GM21737 (cell line): ENCODE measurements at regions not wholly inside any gene's neighbourhood (a gene's known extent, or its start where the extent isn't known, plus 50 kb on each side); places are given as distances from the start of the nearest gene placed in this dataset.
A peak's percentile ranks its signal among the peaks of the same experiment; 100 is the strongest.

ENCODE experiments used
- ATAC-seq: cut with Tn5 transposase; IDR thresholded peaks from one replicate; pipeline ENCODE4 v1.9.1; 2021; ENCODE audit warnings: mild to moderate bottlenecking, moderate library complexity; ENCODE audit not compliant: unreplicated experiment

DNA sequence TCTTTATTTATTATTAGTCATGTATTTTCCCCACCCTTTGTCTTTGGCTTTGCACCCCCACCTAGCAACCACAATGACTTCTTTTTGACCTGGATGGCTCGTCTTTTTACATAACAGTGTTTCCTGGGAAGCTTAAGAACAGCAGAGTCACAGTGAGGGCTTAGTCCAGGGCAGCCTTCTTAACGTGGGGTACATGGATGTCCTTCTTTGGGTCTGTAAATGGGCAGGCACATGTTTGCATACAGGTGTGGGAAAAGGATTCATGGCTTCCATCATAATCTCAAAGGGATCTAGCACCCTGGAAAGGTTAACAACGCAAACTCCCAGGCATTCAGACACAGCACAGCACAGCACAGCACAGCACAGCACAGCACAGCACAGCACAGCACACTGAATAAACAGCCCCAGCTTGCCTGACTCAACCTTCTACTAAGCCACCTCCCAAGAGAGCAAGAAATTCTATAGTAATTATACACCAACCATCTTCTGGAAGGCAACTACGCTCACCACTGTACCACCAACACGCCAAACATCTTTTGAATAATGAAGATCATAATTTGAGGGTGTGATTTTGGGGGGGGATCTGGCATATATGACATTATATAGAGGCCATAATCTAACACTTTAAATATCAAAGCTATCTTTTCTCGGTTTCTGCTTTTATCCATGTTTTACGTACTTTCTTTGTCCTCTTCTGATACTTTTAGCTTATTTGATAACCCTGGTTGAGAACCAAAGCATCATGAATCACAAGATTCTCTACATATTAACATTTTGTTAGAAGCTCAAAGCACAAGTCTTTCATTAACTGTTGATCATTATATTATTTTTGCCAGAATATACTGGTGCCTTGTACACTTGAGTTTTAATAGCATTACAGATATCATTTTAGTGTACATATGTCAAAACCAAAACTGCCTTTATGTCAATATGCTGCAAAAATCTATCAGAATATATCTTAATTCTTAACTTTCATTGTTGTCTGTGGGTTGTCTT is 177.2 kb upstream of the KLF14 start:
- ATAC-seq: no peak

DNA sequence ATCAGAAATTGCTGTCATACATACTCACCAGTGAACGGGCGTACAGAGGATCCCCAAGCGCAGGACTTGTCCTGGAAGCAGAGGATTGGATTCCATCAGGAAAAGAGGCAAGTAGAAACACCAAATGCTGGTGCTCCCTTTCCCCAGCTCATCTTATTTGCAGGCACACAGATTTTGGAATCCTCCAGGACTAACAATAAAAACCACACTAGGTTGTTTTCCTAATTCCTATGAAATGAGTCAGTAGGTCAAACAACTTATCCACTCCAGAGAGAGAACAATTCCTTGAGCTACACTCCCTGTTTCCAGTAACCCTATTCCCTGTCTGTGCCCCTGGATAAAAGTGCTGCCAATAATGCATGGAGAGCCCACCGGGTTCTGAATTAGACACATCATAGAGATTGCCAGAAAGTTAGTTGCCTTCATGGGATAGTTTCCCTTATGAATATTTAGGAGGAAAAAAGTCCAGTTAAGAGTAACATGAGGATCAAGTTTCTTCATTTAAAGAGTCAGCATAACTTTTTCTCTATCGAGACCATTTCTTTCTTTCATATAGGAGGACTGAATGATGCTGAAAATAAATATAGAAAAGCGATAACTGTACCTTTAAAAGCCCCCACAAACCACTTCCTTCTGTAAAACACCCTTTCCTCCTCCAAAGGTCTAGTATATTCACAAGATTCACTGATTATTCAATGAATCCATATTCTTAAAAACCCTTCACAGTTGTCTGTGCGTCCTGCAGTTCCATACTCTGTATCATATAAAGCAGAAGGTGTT is 178.3 kb upstream of the KLF14 start:
- ATAC-seq: no peak

DNA sequence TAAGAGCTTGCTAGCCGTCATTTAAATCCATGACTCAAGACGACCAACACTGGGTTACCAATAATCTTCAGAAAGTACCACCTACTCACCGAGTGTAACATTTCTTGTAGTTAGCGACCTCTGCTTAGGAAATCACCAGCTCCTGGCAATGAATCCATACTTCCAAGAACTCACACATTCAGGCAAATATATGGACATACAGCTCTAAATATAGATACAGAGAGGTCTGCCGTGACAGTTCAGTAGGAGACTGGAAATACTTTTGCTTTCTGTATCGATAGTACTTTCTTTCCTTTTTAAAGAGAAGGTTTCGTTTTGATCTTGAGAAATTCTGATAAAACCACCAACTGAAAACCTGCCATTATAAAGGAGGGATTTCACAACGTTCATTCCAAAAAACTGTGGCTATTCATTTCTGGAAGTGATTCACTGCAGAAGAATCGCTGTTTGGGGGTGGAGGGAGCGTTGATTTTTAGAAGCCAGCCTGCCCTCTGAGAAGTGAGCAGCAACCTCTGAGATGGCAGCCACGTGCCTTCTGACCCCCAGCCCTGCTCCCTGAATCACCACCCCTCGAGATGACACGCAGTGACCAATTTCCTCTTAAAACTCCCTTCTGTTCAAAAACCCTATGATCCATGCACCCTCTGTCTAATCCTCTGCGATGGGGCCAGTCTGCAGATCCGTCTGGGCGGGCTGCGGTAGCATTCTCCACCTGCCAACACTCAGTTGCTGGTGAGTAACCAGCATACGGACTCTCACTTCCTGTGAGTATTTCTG is 179.0 kb upstream of the KLF14 start:
- peak; percentile 83 for ATAC-seq

DNA sequence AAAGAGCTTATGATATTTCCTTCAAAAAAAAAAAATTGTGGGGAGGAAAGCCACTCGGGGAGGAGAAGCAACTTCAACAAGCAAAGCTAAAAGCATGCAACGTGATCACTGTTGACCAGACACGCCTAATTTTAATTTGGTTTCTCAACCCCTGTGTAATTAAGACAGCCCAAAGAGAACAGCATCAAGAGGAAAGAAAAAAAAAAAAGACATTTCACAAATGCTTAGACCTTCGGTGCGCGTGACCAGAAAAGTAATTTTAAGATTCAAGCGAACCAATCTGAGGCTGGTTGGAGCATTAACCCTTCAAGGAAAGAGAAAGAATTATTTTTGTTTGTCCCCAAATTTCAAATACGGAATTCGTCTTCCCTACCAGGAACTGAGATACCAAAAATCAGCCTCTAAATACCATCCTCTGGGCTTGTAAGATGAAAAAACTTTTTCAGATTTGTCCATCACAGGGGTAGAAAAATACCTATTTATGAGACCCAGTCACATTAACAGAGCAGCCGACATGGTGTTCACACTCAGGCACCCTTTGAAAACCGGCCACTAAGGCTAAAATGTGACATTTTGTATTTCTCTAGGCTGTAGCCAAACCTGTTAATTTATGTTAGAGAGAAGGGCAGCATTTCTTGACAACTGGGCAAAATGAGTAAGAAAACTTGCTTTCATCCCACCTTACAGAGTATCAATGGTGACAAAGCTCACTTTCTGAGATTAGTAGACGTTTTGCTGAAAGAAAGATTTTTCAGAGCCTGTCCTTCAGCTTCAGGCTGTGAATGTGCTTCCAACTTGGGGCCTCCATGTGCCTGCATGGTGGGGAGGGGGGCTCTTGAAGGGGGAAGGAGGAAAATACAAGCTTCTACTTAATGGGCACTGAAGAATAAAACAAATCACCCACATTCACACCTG is 179.9 kb upstream of the KLF14 start:
- ATAC-seq: no peak

DNA sequence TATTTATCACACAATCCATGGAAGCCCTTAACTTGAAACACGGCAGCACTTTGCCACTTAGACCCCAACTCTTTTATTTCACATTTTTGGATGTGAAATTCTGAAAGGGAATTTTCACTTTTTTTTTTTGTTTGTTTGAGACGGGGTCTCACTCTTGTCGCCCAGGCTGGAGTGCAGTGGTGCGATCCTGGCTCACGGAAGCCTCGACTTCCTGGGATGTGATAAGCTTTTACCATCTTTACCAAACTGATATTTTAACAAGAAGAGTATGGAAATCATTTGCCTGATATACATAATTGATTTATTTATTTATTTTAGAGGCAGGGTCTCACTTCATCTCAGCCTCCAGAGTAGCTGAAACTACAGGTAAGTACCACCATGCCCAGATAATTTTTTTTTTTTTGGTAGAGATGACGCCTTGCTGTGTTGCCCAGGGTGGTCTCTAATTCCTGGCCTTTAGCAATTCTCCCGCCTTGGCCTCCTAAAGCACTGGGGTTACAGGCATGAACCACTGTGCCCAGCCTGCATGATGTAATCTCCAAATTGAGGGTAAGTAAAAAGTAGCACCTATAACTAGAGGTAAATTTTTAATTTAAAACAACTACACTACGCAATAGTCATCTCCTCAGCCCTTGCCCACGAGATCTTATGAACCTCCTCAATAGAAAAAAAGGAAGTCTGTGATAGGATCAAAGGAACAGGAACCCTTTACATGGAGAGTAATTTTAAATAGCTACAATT is 180.7 kb upstream of the KLF14 start:
- ATAC-seq: no peak

DNA sequence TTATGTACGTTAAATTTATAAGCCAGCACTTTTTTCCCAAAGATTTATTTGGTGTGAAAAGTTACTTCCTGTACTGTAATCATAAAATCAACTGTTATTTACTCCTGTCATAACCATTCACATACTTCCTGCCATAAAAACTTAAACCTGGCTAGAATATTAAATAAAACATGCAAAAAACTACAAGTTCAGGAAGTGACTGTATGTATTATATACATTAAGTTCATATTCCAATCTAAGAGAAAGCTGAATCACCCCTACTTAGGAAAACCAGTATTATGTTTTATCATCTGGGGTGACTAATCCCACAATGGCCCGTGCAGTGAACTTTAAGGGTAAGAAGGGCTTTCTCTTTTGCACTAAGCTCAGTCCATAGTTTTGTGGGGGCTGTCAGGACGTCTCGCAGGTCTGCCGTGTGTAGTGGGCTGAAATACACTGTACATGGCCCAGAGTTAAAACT is 183.7 kb upstream of the KLF14 start:
- no peak for ATAC-seq

DNA sequence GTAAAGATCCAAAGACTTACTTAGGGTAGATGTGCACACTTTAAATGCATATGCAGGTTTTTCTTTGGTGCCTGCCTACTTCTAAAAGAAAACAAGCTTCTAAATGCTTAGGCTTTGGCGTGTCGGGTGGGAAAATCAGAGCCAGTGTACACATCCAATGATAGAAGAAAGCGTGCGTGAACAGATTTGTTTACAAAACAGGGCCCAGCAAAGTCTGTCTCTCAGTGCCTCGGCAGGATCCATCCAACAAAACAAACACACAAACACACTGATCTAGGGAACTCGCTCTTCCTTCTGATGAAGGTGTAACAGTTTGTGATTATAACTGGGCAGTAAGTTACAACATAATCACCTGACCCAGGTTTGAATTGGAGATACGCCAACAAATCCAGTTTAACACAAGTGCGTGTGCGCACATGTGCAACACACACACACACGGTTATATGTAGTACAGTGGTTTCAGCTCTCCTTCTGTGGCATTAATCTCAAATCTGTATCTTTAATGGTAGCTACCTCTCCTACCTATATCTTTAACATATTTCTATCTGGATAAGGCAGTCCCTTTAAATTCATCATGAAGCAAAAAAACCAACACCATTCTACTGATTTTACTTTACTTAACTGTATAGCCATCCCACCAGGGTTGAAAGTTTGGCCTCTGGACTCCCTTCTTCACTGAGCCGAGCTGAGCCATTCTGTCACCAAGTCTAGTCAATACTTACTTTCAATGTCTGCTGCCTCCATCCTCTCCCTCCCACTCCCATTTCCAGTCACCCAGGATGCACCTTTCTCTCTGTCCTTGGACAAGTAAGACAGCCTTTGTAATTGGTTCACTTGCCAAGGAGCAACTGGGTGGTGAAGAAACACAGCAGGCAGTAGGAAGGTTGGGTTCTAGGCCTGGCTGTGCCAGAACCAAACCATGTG is 184.4 kb upstream of the KLF14 start:
- no peak for ATAC-seq

DNA sequence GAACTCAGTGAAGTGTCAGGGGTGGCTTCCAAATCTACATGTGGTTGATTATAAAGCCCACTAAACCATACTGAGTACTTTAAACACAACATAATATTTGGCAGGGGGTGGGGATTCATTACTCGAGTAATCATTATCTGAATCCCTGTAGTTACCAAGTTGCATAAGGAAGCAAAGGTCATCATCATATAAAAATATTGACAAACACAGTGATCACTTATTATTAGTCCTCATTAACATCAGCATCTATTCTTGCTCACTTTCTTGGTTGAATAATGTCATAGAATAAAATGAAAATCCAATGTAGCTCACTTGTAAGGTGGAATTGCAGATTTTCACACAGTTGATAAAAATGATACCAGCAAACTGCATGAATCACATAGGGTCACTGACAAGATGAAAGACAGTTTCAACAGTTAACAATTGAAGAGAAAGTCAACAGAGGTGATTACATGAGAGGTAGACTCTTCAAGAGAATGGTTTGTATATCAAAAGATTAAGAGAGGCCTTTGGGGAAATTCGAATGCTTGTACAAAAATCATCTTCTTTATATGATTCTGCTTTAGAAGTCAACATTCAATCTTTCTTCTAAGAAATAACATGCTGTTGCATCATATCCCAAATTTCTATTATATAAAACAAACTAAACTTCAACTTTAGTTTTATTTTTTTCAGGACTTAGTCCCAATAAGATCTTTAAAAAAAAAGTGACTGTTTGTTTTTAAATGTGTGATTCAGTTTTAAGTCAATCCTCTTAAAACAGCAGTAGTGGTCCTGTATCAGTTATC is 185.5 kb upstream of the KLF14 start:
- ATAC-seq: no peak

DNA sequence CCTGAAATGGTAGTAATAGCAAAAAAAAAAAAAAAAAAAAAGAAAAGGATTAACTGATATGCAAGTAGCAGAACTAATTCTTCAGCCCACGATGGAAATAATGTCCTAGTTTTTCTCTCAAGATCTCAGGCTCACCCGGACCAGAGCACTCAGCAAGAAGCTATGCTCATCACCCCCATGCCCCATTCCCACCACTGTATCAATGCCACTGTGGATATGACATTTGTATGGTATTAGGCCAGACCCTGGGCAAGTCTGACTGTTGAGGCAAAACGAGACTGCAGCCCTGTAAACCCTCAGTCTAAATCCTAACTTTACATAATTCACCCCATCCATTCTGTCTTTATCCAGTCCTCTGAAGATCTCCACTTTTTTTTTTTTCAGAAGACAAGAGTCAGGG is 186.1 kb upstream of the KLF14 start:
- no peak for ATAC-seq

DNA sequence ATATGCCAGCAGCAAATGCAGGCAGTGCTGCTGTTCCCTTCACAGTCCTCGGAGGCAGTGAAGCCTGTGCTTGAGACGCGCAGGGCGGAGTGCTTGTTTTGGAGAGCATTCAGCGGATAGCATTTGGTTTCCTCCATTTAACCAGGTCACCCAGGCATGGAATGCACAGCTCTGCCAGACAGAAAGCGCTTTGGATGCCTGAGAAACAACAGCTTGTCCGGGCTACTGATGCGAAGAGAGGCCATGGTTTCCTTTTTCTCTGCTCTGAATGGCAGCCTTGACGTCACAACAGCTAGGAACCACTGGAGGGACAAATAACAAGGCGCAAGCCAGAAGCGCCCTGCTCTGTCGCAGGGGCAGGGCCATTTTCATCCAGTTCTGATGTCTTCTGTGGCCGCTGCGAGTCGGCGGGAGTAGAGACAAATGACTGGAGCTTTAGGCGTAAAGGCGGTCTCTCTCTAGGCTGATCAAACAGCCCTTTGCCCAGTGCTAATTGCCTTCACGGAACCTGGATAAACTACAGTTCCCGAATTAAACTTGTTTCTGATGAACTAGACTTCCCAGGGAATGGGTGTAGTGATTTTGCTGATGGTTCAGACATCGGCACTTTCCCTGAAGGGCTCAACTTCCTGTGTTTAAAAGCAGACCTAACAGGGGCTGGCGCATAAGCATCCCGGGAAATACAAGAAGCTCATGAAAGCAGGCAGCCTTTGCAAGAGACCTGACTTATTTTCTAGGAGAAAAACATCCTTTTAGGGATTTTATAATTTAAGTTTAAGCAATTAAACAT is 187.6 kb upstream of the KLF14 start:
- ATAC-seq: no peak

DNA sequence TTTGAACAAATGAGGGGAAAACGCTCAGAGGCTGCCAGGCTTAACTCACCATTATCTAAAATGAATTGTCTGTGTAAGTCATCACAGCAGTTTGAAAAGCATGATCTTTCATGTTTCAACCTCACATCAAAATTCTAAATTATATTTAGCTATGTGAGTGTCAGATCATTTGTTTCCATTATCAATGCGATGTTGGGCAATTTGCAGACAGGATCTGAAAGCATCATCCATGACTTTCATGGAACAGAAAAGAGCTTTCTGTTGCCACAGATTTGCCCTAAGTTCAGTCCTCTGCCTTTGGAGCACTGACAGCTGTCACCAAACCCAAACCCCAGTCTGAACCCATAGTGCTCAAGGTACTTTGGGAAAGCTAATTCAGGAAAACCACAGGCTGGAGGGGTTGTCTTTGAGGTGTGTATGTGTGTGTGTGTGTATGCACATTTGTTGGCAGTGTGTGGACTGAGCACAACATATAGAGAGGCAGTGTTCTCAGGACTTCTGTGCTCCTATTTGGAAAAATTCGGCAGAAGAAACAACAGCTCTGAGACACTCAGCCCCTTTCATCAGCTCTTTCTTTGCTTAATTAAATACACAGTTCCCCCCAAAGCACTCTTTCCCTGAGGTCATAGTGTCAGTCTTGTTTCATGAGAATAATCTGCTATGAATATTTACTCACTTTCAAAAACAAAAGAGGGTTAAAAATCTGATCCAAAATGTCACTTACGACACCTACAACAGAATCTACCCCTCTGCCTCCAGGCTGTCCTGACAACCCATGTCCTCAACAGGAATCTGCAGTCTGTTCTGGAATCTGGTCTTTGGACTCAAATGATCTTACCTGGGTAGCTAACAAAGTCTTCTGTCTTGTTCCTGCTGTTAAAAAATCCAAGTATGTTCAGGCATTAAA is 188.5 kb upstream of the KLF14 start:
- no peak for ATAC-seq

DNA sequence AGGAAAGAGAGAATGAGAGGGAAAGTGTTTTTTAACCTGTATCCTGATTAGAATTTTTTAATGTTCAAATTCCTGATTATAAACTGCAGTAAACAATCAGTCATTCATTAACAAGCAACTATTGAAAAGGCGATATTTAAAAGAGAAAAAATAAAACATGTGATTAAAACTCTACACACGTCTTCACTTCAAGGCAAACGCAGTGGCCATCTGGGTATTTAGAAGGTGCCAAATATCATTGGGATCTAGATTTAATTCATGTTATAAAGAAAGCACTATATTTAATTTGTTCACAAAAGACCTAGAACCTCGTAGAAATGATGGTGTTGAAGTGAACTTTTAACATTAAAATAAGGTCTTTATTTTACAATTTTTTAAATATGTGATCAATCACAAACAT is 189.4 kb upstream of the KLF14 start:
- no peak for ATAC-seq

DNA sequence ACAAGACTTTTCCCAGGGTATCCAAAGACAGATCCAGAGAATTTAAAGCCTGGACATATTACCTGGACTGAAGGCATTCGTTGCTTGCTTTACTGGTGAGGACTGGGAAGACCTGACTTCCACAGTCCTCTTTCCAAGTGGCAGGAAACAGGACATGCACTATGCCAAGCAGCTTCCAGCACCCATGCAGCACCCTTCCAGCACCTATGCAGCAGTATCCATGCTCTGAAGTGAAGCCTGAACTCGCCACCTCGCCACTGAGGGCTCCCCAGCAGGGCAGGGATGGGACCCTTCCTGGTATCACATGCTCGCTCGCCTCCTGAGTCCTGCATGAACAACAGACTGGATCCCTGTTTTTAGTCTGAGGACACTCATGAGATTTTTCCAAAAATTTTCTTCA is 189.9 kb upstream of the KLF14 start:
- no peak for ATAC-seq

DNA sequence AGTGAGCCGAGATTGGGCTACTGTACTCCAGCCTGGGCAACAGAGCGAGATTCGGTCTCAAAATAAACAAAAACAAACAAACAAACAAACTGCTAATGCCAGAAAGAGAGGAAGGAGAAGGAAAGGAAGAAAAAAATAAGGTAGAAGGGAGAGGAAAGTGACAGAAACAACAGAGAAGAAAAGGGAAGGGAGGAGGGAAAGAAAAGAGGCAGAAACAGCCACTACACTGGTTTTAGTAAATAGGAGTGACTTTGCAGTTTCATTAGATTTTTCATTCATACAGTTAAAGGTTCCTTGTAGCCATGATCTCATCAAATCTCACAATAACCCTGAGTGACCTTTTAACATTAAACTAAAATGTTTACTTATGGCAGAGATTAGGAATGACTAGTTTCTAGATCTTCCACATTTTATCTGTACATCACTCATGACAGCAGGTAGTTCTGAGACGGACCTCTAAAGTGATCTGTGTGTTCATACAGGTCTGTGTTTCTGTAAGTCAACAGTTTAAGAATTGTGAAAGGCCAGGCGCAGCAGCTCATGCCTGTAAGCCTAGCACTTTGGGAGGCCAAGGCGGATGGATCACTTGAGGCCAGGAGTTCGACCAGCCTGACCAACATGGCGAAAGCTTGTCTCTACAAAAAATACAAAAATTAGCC is 191.3 kb upstream of the KLF14 start:
- no peak for ATAC-seq

DNA sequence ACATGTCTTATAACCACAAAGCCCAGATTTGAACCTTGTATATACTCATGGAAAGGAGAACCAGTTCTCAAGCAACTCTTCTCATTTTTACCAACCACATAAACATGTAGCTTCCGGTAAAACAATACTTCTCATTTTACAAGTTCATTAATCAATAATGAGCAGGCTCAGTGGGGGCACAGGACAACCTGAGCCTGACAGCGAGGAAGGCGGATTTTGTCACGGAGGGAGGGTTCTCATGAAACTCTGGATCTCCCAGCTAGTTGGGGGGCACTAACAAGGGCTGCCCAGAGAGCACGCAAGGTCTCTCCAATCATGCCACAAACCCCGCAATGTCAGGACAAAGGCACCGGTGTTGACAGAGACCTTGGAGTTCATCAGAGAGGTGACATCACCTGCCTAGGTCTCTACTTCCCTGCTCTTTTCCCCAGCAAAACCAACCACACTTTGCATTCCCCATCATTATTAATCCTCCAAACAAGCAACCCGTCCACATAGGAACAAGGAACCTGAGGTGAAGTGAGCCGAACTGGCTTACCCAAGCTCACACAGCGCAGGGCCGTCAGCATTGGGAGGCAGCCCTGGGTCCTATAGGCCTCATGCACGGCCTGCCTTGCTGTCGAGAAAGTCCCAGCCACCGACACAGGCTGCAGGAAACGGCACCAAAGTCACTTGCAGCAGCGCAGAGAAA is 192.1 kb upstream of the KLF14 start:
- no peak for ATAC-seq
